ENCODE measurements at regions not wholly inside any gene's neighbourhood (a gene's known extent, or its start where the extent isn't known, plus 50 kb on each side); places are given as distances from the start of the nearest gene placed in this dataset.

DNA sequence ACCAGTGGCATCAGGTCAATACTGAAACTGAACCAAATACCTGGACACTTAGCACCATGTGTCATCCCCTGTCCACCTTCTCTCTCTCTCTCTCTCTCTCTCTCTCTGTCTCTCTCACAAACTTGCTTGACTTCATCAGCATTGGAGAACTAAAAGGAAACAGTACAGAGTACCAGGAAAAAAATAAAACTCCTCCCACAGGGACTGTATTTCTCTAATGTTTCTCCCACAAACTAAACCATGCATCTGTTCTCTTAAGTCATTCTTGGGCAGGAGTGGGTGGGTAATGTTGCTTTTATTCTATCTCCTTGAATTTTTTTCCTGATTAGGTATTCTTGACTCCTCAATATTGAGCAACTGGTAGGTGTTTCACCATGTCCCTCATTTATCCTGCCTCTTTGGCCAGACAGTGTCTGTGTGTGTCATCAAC, 112.9 kb upstream of the CACNA1A start:
- Mint-ChIP-seq H3K4me3 (no peak overlapping the region), H3K4me1 (peaks cover 28% of the 10 kb centered on the region), H3K36me3 (ENCODE audit: low read depth) (no peaks in the 10 kb centered on the region), H3K27ac (no peak overlapping the region), H3K9me3 (no peaks in the 10 kb centered on the region), H3K27me3 (ENCODE audit: insufficient read depth, low read depth, poor library complexity) (peaks cover 10% of the 10 kb centered on the region)
- TF ChIP-seq POLR2AphosphoS5 (IDR thresholded peaks at IDR 0.05; ENCODE audit: low read depth) (no peak), NANOG (IDR thresholded peaks at IDR 0.05; ENCODE audit: borderline replicate concordance) (no peak), JUNB (IDR thresholded peaks at IDR 0.05; ENCODE audit: unreplicated experiment) (no peak)
- TF ChIP-seq, protein P1, sequence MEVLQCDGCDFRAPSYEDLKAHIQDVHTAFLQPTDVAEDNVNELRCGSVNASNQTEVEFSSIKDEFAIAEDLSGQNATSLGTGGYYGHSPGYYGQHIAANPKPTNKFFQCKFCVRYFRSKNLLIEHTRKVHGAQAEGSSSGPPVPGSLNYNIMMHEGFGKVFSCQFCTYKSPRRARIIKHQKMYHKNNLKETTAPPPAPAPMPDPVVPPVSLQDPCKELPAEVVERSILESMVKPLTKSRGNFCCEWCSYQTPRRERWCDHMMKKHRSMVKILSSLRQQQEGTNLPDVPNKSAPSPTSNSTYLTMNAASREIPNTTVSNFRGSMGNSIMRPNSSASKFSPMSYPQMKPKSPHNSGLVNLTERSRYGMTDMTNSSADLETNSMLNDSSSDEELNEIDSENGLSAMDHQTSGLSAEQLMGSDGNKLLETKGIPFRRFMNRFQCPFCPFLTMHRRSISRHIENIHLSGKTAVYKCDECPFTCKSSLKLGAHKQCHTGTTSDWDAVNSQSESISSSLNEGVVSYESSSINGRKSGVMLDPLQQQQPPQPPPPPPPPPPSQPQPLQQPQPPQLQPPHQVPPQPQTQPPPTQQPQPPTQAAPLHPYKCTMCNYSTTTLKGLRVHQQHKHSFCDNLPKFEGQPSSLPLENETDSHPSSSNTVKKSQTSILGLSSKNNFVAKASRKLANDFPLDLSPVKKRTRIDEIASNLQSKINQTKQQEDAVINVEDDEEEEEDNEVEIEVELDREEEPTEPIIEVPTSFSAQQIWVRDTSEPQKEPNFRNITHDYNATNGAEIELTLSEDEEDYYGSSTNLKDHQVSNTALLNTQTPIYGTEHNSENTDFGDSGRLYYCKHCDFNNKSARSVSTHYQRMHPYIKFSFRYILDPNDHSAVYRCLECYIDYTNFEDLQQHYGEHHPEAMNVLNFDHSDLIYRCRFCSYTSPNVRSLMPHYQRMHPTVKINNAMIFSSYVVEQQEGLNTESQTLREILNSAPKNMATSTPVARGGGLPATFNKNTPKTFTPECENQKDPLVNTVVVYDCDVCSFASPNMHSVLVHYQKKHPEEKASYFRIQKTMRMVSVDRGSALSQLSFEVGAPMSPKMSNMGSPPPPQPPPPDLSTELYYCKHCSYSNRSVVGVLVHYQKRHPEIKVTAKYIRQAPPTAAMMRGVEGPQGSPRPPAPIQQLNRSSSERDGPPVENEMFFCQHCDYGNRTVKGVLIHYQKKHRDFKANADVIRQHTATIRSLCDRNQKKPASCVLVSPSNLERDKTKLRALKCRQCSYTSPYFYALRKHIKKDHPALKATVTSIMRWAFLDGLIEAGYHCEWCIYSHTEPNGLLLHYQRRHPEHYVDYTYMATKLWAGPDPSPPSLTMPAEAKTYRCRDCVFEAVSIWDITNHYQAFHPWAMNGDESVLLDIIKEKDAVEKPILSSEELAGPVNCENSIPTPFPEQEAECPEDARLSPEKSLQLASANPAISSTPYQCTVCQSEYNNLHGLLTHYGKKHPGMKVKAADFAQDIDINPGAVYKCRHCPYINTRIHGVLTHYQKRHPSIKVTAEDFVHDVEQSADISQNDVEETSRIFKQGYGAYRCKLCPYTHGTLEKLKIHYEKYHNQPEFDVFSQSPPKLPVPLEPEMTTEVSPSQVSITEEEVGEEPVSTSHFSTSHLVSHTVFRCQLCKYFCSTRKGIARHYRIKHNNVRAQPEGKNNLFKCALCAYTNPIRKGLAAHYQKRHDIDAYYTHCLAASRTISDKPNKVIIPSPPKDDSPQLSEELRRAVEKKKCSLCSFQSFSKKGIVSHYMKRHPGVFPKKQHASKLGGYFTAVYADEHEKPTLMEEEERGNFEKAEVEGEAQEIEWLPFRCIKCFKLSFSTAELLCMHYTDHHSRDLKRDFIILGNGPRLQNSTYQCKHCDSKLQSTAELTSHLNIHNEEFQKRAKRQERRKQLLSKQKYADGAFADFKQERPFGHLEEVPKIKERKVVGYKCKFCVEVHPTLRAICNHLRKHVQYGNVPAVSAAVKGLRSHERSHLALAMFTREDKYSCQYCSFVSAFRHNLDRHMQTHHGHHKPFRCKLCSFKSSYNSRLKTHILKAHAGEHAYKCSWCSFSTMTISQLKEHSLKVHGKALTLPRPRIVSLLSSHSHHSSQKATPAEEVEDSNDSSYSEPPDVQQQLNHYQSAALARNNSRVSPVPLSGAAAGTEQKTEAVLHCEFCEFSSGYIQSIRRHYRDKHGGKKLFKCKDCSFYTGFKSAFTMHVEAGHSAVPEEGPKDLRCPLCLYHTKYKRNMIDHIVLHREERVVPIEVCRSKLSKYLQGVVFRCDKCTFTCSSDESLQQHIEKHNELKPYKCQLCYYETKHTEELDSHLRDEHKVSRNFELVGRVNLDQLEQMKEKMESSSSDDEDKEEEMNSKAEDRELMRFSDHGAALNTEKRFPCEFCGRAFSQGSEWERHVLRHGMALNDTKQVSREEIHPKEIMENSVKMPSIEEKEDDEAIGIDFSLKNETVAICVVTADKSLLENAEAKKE (CRISPR knock-in tag; IDR thresholded peaks at IDR 0.05) = no peak
- TF ChIP-seq, protein P2, sequence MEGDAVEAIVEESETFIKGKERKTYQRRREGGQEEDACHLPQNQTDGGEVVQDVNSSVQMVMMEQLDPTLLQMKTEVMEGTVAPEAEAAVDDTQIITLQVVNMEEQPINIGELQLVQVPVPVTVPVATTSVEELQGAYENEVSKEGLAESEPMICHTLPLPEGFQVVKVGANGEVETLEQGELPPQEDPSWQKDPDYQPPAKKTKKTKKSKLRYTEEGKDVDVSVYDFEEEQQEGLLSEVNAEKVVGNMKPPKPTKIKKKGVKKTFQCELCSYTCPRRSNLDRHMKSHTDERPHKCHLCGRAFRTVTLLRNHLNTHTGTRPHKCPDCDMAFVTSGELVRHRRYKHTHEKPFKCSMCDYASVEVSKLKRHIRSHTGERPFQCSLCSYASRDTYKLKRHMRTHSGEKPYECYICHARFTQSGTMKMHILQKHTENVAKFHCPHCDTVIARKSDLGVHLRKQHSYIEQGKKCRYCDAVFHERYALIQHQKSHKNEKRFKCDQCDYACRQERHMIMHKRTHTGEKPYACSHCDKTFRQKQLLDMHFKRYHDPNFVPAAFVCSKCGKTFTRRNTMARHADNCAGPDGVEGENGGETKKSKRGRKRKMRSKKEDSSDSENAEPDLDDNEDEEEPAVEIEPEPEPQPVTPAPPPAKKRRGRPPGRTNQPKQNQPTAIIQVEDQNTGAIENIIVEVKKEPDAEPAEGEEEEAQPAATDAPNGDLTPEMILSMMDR (conservative IDR thresholded peaks at IDR 0.05; ENCODE audit: low read depth in 2 of 2) = no peak
- Histone ChIP-seq H3K4me2 (no peak overlapping the region), H3K27ac (ENCODE audit: low read depth) (no peak overlapping the region), H3K27me3 (ENCODE audit: insufficient read depth) (no peaks in the 10 kb centered on the region), H3K36me3 (ENCODE audit: insufficient read depth) (no peaks in the 10 kb centered on the region), H3K9me2 (ENCODE audit: insufficient read depth) (no peaks in the 10 kb centered on the region), H3K4me1 (ENCODE audit: insufficient read depth) (peaks cover 29% of the 10 kb centered on the region), H4K20me1 (replicated peaks; ENCODE audit: insufficient read depth) (no peaks in the 10 kb centered on the region), H3K4me3 (no peak overlapping the region), H2AFZ (no peak overlapping the region), H3F3A (replicated peaks; ENCODE audit: low read depth) (no peaks in the 10 kb centered on the region), H3K79me2 (replicated peaks; ENCODE audit: insufficient read depth) (no peaks in the 10 kb centered on the region)
- ATAC-seq (no peak), DNase-seq (ENCODE audit: low spot score) (no peak)

Measured in GM23338 (cell line).